A549 (cell line): ENCODE measurements at regions not wholly inside any gene's neighbourhood (a gene's known extent, or its start where the extent isn't known, plus 50 kb on each side); places are given as distances from the start of the nearest gene placed in this dataset.

ENCODE experiments used
- BHLHE40 ChIP-seq: IDR thresholded peaks from 2 replicates; pipeline ENCODE4 v1.6.1; 2012; ENCODE audit warnings: low read depth, low read length, inconsistent platforms
- ELK1 ChIP-seq: fragments of 150-350 bp; IDR thresholded peaks from 2 replicates; pipeline ENCODE4 v1.6.1; 2014; ENCODE audit warnings: low read depth, mild to moderate bottlenecking, low read length
- EP300 ChIP-seq, 2 experiments: fragments of >200 bp; sonication (Bioruptor Twin); formaldehyde crosslinking; IDR thresholded peaks; 2 replicates in 1 of 2; 3 replicates in 1 of 2; pipeline ENCODE4 v1.6.1; 2016 to 2017
- MAZ ChIP-seq: fragments of 150-350 bp; IDR thresholded peaks from 2 replicates; pipeline ENCODE4 v1.6.1; 2014; ENCODE audit warnings: antibody characterized with exemption, low read depth, low read length, borderline replicate concordance
- MYC ChIP-seq: IDR thresholded peaks from 2 replicates; pipeline ENCODE4 v1.6.1; 2012; ENCODE audit warnings: mild to moderate bottlenecking, inconsistent platforms, low read length, improper control_type of control experiment, borderline replicate concordance
- PHF8 ChIP-seq: fragments of 200-600 bp; sonication (generic); IDR thresholded peaks from 2 replicates; pipeline ENCODE4 v1.6.1; 2016; ENCODE audit warnings: low read depth, mild to moderate bottlenecking, antibody characterized with exemption, moderate library complexity, borderline replicate concordance
- POLR2A ChIP-seq: IDR thresholded peaks from 2 replicates; pipeline ENCODE4 v1.6.1; 2012; ENCODE audit warnings: mild to moderate bottlenecking, low read length
- POLR2AphosphoS2 ChIP-seq: conservative IDR thresholded peaks from 2 replicates; pipeline ENCODE4 v1.6.1; 2012; ENCODE audit warnings: low read length, improper control_type of control experiment, inconsistent platforms
- RFX5 ChIP-seq: fragments of 450-650 bp; IDR thresholded peaks from 2 replicates; pipeline ENCODE4 v1.7.1; 2014; ENCODE audit warnings: antibody characterized with exemption, mild to moderate bottlenecking, moderate library complexity
- TP53 ChIP-seq: fragments of 250-450 bp; sonication (Bioruptor Pico); IDR thresholded peaks from 2 replicates; pipeline ENCODE4 v1.5.0; 2021; ENCODE audit warnings: mild to moderate bottlenecking, moderate library complexity
- TF ChIP-seq, protein P1 (sequence below): fragments of >200 bp; sonication (Bioruptor Twin); formaldehyde crosslinking; IDR thresholded peaks from 3 replicates; pipeline ENCODE4 v1.5.1; 2016
- TF ChIP-seq, protein P2 (sequence below): fragments of 200-600 bp; sonication (generic); IDR thresholded peaks from 2 replicates; pipeline ENCODE4 v1.6.1; 2016; ENCODE audit warnings: antibody characterized with exemption, mild to moderate bottlenecking, moderate library complexity

- TF ChIP-seq MAZ, result no peak
- TF ChIP-seq, protein P1, sequence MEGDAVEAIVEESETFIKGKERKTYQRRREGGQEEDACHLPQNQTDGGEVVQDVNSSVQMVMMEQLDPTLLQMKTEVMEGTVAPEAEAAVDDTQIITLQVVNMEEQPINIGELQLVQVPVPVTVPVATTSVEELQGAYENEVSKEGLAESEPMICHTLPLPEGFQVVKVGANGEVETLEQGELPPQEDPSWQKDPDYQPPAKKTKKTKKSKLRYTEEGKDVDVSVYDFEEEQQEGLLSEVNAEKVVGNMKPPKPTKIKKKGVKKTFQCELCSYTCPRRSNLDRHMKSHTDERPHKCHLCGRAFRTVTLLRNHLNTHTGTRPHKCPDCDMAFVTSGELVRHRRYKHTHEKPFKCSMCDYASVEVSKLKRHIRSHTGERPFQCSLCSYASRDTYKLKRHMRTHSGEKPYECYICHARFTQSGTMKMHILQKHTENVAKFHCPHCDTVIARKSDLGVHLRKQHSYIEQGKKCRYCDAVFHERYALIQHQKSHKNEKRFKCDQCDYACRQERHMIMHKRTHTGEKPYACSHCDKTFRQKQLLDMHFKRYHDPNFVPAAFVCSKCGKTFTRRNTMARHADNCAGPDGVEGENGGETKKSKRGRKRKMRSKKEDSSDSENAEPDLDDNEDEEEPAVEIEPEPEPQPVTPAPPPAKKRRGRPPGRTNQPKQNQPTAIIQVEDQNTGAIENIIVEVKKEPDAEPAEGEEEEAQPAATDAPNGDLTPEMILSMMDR, result no peak
- TF ChIP-seq POLR2A, result no peak
- TF ChIP-seq EP300 (IDR thresholded peaks at IDR 0.05), result no peak
- TF ChIP-seq POLR2AphosphoS2, result no peak
- no peak for TF ChIP-seq TP53 (CRISPR knock-in tag)
- TF ChIP-seq PHF8, result no peak
- TF ChIP-seq, protein P2, sequence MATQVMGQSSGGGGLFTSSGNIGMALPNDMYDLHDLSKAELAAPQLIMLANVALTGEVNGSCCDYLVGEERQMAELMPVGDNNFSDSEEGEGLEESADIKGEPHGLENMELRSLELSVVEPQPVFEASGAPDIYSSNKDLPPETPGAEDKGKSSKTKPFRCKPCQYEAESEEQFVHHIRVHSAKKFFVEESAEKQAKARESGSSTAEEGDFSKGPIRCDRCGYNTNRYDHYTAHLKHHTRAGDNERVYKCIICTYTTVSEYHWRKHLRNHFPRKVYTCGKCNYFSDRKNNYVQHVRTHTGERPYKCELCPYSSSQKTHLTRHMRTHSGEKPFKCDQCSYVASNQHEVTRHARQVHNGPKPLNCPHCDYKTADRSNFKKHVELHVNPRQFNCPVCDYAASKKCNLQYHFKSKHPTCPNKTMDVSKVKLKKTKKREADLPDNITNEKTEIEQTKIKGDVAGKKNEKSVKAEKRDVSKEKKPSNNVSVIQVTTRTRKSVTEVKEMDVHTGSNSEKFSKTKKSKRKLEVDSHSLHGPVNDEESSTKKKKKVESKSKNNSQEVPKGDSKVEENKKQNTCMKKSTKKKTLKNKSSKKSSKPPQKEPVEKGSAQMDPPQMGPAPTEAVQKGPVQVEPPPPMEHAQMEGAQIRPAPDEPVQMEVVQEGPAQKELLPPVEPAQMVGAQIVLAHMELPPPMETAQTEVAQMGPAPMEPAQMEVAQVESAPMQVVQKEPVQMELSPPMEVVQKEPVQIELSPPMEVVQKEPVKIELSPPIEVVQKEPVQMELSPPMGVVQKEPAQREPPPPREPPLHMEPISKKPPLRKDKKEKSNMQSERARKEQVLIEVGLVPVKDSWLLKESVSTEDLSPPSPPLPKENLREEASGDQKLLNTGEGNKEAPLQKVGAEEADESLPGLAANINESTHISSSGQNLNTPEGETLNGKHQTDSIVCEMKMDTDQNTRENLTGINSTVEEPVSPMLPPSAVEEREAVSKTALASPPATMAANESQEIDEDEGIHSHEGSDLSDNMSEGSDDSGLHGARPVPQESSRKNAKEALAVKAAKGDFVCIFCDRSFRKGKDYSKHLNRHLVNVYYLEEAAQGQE, result no peak
- TF ChIP-seq RFX5, result no peak
- TF ChIP-seq ELK1, result no peak
- TF ChIP-seq MYC, result no peak
- TF ChIP-seq BHLHE40, result no peak
Measured at GRCh38 chrX:43148305-43148704, 370.3 kb upstream of the PPP1R2C start.
